ENCODE measurements at regions not wholly inside any gene's neighbourhood (a gene's known extent, or its start where the extent isn't known, plus 50 kb on each side); places are given as distances from the start of the nearest gene placed in this dataset.

- TF ChIP-seq EZH2 (IDR thresholded peaks at IDR 0.05; ENCODE audit: low read length) = no peak
- TF ChIP-seq CTCF (optimal IDR thresholded peaks at IDR 0.05 in 1 of 3, IDR thresholded peaks at IDR 0.05 in 1 of 3, conservative IDR thresholded peaks at IDR 0.05 in 1 of 3; ENCODE audit: extremely low read depth in 1 of 3, insufficient read depth in 2 of 3, low read length in 3 of 3) = no peak
These were observed 120.2 kb upstream of the PITX1 start for GRCh38 chr5:135154197-135154596.
